Mucosa of rectum (tissue), 2 donors: ENCODE measurements at regions not wholly inside any gene's neighbourhood (a gene's known extent, or its start where the extent isn't known, plus 50 kb on each side); places are given as distances from the start of the nearest gene placed in this dataset.

Experiments
- H3K27ac ChIP-seq, 2 donors: one replicate each; pipeline ENCODE4 v1.7.0; 2013; ENCODE audit warnings: inconsistent platforms in 2 of 2, low read depth in 2 of 2, low read length in 2 of 2
- H3K27me3 ChIP-seq, 2 donors: one replicate each; pipeline ENCODE4 v1.7.0; 2013; ENCODE audit warnings: low read length in 2 of 2; ENCODE audit not compliant: control insufficient read depth in 2 of 2, insufficient read depth in 2 of 2
- H3K36me3 ChIP-seq, 2 donors: one replicate each; pipeline ENCODE4 v1.7.0; 2013; ENCODE audit warnings: low read length in 2 of 2; ENCODE audit not compliant: control insufficient read depth in 2 of 2, insufficient read depth in 2 of 2
- H3K4me1 ChIP-seq, 2 donors: one replicate each; pipeline ENCODE4 v1.7.0; 2013; ENCODE audit warnings: low read length in 2 of 2, mild to moderate bottlenecking in 1 of 2; ENCODE audit not compliant: control insufficient read depth in 2 of 2, insufficient read depth in 2 of 2
- H3K4me3 ChIP-seq, 2 donors: one replicate each; pipeline ENCODE4 v1.7.0; 2013; ENCODE audit warnings: low read length in 2 of 2
- H3K9ac ChIP-seq, 2 donors: one replicate each; pipeline ENCODE4 v1.7.0; 2013; ENCODE audit warnings: low read length in 2 of 2, low read depth in 1 of 2, mild to moderate bottlenecking in 1 of 2
- H3K9me3 ChIP-seq, 2 donors: one replicate each; pipeline ENCODE4 v1.7.0; 2013; ENCODE audit warnings: low read length in 2 of 2; ENCODE audit not compliant: control insufficient read depth in 2 of 2
- donor health status: healthy.
- donor health status: Normal muscosa, but diverticular disease.

- H3K27ac ChIP-seq, result no peak overlapping the region
- no peaks in the 10 kb centered on the region for H3K27me3 ChIP-seq
These were observed 591.5 kb downstream of the PPARGC1A start for GRCh38 chr4:23298371-23298770.

DNA sequence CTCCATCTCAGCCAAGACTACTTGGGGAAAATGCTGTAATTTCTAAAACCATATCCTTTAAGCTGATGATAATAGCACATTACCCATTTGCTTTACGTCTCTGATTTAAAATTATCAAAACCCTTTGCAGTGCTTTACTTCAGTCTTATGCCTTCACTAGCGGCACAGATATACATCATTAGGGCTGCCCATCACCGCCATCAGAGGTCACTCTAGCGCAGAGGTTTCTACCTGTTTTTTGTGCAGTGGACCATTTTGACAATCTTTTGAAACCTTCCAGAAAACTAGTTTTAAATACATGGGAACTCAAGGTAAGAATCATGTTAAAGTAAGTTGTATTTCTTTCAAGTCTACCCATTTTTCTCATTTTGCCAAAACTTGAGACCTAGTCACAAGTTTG is 592.5 kb downstream of the PPARGC1A start:
- Histone ChIP-seq H3K36me3 (no peaks in the 10 kb centered on the region), H3K9me3 (no peaks in the 10 kb centered on the region), H3K4me3 (no peak overlapping the region), H3K4me1 (no peaks in the 10 kb centered on the region), H3K27me3 (no peaks in the 10 kb centered on the region), H3K27ac (no peak overlapping the region), H3K9ac (no peak overlapping the region)

More at GRCh38 chr4:23298371-23298770, 591.5 kb downstream of the PPARGC1A start:
- H3K36me3 ChIP-seq, result no peaks in the 10 kb centered on the region
- H3K4me3 ChIP-seq, result no peak overlapping the region
- H3K9ac ChIP-seq, result no peak overlapping the region
- no peaks in the 10 kb centered on the region for H3K4me1 ChIP-seq
- H3K9me3 ChIP-seq, result no peaks in the 10 kb centered on the region

- Histone ChIP-seq H3K27ac (no peak overlapping the region), H3K36me3 (no peaks in the 10 kb centered on the region), H3K9ac (no peak overlapping the region), H3K9me3 (no peaks in the 10 kb centered on the region), H3K4me1 (no peaks in the 10 kb centered on the region), H3K27me3 (no peaks in the 10 kb centered on the region), H3K4me3 (no peak overlapping the region)
These were observed 598.4 kb downstream of the GBA3 start for GRCh38 chr4:23291139-23291538.

DNA sequence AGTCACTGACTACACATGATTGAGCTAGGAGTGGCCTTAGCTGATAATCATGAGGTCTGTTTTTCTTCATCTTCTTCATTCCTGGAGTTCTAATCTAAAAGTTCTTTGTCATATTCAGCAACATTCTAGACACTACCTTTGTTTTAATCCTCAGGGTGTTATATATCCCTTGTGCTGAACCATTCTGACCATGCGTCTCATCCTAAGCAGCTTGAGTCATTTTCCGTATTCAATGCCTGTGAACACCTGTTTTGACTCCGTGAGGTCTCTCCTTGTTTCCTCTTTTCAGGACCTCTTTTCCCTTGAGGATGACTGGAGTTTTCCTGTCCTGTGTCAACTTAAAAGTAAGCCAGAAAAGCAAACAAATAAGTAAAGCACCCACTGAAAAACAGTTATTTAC is 597.9 kb downstream of the GBA3 start:
- no peaks in the 10 kb centered on the region for H3K36me3 ChIP-seq
- H3K9me3 ChIP-seq, result no peaks in the 10 kb centered on the region
- H3K27ac ChIP-seq, result no peak overlapping the region
- no peaks in the 10 kb centered on the region for H3K27me3 ChIP-seq
- H3K4me1 ChIP-seq, result no peaks in the 10 kb centered on the region
- H3K4me3 ChIP-seq, result no peak overlapping the region
- no peak overlapping the region for H3K9ac ChIP-seq

DNA sequence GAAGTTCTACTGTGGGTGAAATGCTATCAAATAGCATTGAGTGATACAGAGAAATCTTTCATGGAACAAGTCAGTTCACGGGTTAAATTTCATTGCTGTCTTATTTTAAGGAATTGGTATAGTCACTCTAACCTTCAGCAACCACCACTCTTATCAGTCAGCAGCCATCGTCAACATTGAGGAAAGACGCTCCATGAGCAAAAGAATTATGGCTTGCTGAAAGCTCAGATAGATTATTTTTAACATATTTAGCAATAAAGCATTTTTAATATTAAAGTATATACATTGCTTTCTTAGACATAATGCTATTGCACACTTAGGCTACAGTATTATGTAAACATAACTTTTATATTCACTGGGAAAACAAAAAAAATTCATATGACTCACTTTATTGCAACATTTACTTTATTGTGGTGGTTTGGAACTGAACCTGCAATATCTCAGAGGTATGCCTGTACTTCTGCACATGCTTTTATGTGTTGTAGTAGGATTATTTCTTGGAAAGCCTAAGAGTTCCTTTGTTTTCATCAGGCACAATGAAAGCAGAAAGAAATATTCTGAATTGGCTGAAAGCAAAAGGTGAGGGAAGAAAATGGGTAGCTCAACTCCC is 586.7 kb downstream of the GBA3 start:
- H3K9ac ChIP-seq, result no peak overlapping the region
- H3K27ac ChIP-seq, result no peak overlapping the region
- peaks cover 0 to 4% of the 10 kb centered on the region in 2 donors for H3K4me1 ChIP-seq
- H3K9me3 ChIP-seq, result no peaks in the 10 kb centered on the region
- no peaks in the 10 kb centered on the region for H3K27me3 ChIP-seq
- no peaks in the 10 kb centered on the region for H3K36me3 ChIP-seq
- H3K4me3 ChIP-seq, result no peak overlapping the region

DNA sequence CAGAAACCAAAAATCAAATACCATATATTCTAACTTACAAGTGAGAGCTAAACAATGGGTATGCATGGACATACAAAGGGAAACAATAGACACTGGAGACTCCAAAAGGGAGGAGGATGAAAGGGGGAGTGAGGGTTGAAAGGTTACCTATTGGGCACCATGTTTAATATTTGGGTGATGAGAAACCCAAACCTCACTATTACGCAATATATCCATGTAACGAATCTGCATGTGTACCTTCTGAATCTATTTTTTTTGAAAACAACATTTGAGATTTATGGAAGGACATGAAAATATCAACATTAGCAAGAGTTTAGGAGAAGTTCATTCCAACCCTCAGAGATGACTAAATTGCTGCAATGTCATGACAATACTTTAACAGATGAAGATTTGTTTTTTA is 586.1 kb downstream of the GBA3 start:
- H3K27me3 ChIP-seq, result no peaks in the 10 kb centered on the region
- H3K9me3 ChIP-seq, result no peaks in the 10 kb centered on the region
- H3K9ac ChIP-seq, result no peak overlapping the region
- H3K36me3 ChIP-seq, result no peaks in the 10 kb centered on the region
- no peak overlapping the region for H3K27ac ChIP-seq
- peaks cover 0 to 4% of the 10 kb centered on the region in 2 donors for H3K4me1 ChIP-seq
- no peak overlapping the region for H3K4me3 ChIP-seq

DNA sequence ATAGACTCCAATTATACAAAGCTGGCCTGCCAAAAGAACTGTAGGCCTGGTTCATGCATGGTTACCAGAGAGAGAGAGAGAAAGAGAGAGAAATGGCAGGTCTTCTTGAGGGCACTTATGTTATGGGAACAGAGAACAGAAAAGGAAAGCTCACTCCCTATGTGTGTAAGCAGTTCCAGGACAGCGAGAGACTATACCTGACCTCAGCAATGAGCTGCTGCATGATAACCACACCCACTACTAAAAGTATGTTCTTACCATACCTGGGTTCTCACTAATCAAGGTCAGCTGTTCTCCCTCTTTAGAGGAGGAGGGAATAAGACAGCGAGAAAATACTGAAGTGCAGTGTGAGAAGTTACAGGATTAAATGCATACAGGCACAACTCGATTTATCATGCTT is 583.3 kb downstream of the GBA3 start:
- no peaks in the 10 kb centered on the region for H3K36me3 ChIP-seq
- H3K4me1 ChIP-seq, result peaks cover 0 to 4% of the 10 kb centered on the region in 2 donors
- no peaks in the 10 kb centered on the region for H3K27me3 ChIP-seq
- no peaks in the 10 kb centered on the region for H3K9me3 ChIP-seq
- no peak overlapping the region for H3K4me3 ChIP-seq
- H3K27ac ChIP-seq, result no peak overlapping the region
- H3K9ac ChIP-seq, result no peak overlapping the region

DNA sequence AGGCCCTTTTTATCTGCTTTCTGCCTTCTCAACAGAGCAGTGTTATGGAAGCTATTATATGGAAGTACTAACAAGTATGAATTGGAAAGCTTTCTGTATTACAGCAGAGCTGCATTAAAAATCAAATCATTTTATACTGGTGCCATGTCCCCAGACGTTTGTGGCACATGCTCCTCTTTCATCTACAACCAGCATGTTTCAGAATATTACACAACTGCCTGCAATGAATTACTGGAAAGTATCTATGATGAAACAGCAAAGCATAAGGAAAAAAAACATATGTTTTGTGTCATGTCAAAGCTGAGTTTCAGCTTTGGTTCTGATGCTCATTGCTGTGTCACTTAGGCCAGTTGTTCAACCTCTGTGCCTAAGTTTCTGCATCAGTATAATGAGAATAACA is 576.8 kb downstream of the GBA3 start:
- H3K27ac ChIP-seq, result no peak overlapping the region
- H3K4me3 ChIP-seq, result no peak overlapping the region
- H3K9me3 ChIP-seq, result no peaks in the 10 kb centered on the region
- no peaks in the 10 kb centered on the region for H3K27me3 ChIP-seq
- H3K4me1 ChIP-seq, result no peaks in the 10 kb centered on the region
- no peaks in the 10 kb centered on the region for H3K36me3 ChIP-seq
- no peak overlapping the region for H3K9ac ChIP-seq

DNA sequence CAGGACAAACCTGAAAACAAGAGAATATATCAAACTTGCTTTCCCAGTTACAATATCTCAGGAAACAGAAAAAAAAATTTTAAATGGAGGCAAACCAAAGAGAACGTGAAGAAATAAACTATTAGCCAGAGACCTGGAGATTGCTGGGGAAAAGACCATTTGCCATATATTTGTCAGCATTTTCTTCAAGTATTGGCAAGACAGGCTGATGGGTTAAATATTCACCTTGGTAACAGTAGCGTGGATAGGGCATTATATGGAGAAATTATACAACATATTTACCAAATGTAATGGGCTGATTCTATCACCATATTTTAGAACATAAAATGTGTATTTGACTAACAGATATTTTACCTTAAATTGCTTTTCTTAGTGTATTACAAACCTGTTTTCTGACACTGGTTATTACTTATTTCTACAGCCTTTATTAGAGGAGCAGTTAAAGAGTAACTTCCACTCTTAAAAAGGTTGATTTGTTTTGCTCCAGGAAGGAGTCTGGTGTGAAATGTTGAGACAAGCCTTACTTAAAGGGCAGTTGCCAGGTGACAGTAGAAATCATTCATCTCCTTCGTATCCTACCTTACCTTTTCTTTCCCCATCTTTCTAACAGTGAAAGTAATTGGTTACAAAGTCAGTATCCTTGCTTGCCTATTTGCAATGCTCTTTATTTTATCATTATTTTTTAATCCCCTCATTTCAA is 575.5 kb downstream of the GBA3 start:
- Histone ChIP-seq H3K4me3 (no peak overlapping the region), H3K27ac (no peak overlapping the region), H3K9me3 (no peaks in the 10 kb centered on the region), H3K9ac (no peak overlapping the region), H3K27me3 (no peaks in the 10 kb centered on the region), H3K4me1 (no peaks in the 10 kb centered on the region), H3K36me3 (no peaks in the 10 kb centered on the region)

- Histone ChIP-seq H3K9ac (no peak overlapping the region), H3K4me1 (no peaks in the 10 kb centered on the region), H3K4me3 (no peak overlapping the region), H3K27ac (no peak overlapping the region), H3K27me3 (no peaks in the 10 kb centered on the region), H3K36me3 (no peaks in the 10 kb centered on the region), H3K9me3 (no peaks in the 10 kb centered on the region)
These were observed 573.7 kb downstream of the GBA3 start for GRCh38 chr4:23266401-23266800.
